GM12878 (cell line): ENCODE measurements at regions not wholly inside any gene's neighbourhood (a gene's known extent, or its start where the extent isn't known, plus 50 kb on each side); places are given as distances from the start of the nearest gene placed in this dataset.

ENCODE experiments used
- ATAC-seq: fragments of 200-7000 bp; cut with Tn5 transposase; 3 replicates; pipeline ENCODE4 v1.9.1; 2020; ENCODE audit warnings: mild to moderate bottlenecking, moderate library complexity
- BruUV-seq: library from RNA; stranded (reverse); fragments of 400-500 nt; replicated peaks from 2 replicates; lab custom pipeline; 2021; lab: Mats Ljungman, UMichigan
- CTCF ChIA-PET: fragments of 300-600 bp; sonication (Branson Sonifier 250); formaldehyde crosslinking; extraction: SDS; loops from one replicate; lab custom pipeline; 2021; ENCODE audit warnings: inconsistent platforms; lab: Yijun Ruan, JAX
- POLR2A ChIA-PET: fragments of 350-600 bp; formaldehyde crosslinking; extraction: SDS; loops from one replicate; lab custom pipeline; 2021; ENCODE audit warnings: inconsistent platforms; lab: Charles Lee
- RAD21 ChIA-PET: fragments of 300-600 bp; sonication (Branson Sonifier 250); formaldehyde crosslinking; loops from one replicate; lab custom pipeline; 2023; ENCODE audit warnings: antibody characterized with exemption; ENCODE audit not compliant: unreplicated experiment; lab: Charles Lee
- SMC1A ChIA-PET: fragments of 300-600 bp; sonication (Branson Sonifier 250); formaldehyde crosslinking; loops from one replicate; lab custom pipeline; 2023; ENCODE audit not compliant: unreplicated experiment, uncharacterized antibody; lab: Charles Lee
- DNase-seq: peaks from one replicate; pipeline ENCODE4 v3.0.0-alpha.2; 2011; ENCODE audit warnings: low read depth, low spot score
- FAIRE-seq: peaks from 3 replicates; lab custom pipeline; 2011; peaks lifted over from hg19 to GRCh38; lab: Jason Lieb, UNC
- H2AFZ ChIP-seq: 2 replicates; pipeline ENCODE4 v1.6.0; 2011; ENCODE audit warnings: low read depth, low read length, control low read depth; ENCODE audit not compliant: control insufficient read depth
- H3K27ac ChIP-seq: 2 replicates; pipeline ENCODE4 v1.5.1; 2011; ENCODE audit warnings: control low read depth; ENCODE audit not compliant: control insufficient read depth, insufficient read depth
- H3K27me3 ChIP-seq, 2 experiments: replicated peaks in 1 of 2; 2 replicates each; pipeline versions ENCODE4 v1.6.0 to v1.6.1; 2011; ENCODE audit warnings: low read length in 1 of 2; ENCODE audit not compliant: control insufficient read depth in 2 of 2, insufficient read depth in 2 of 2
- H3K36me3 ChIP-seq, 2 experiments: 2 replicates each; pipeline ENCODE4 v1.5.1; 2011; ENCODE audit warnings: low read length in 1 of 2; ENCODE audit not compliant: control insufficient read depth in 2 of 2, insufficient read depth in 2 of 2
- H3K4me1 ChIP-seq: 2 replicates; pipeline ENCODE4 v1.6.1; 2011; ENCODE audit warnings: mild to moderate bottlenecking, low read length, moderate library complexity, mixed read lengths; ENCODE audit not compliant: control insufficient read depth, insufficient read depth
- H3K4me2 ChIP-seq: 2 replicates; pipeline ENCODE4 v1.6.0; 2011; ENCODE audit warnings: control low read depth; ENCODE audit not compliant: control insufficient read depth, insufficient read depth
- H3K4me3 ChIP-seq: fragments of 200-600 bp; sonication (generic); 2 replicates; pipeline ENCODE4 v1.5.1; 2016
- H3K79me2 ChIP-seq: 2 replicates; pipeline ENCODE4 v1.6.0; 2011; ENCODE audit warnings: low read length; ENCODE audit not compliant: control insufficient read depth, insufficient read depth
- H3K9ac ChIP-seq: 2 replicates; pipeline ENCODE4 v1.8.0; 2011; ENCODE audit warnings: low read length, control low read depth, mixed read lengths; ENCODE audit not compliant: control insufficient read depth, insufficient read depth
- H3K9me3 ChIP-seq: replicated peaks from 3 replicates; pipeline ENCODE4 v1.5.1; 2011; ENCODE audit warnings: mild to moderate bottlenecking, low read length; ENCODE audit not compliant: control insufficient read depth, insufficient read depth
- H4K20me1 ChIP-seq: 2 replicates; pipeline ENCODE4 v1.6.0; 2011; ENCODE audit not compliant: control insufficient read depth, insufficient read depth
- BACH1 ChIP-seq: fragments of 450-650 bp; IDR thresholded peaks from 2 replicates; pipeline ENCODE4 v1.6.1; 2017; ENCODE audit warnings: mild to moderate bottlenecking, borderline replicate concordance
- CHD1 ChIP-seq: IDR thresholded peaks from 2 replicates; pipeline ENCODE4 v1.6.1; 2012; ENCODE audit warnings: low read depth, low read length, improper control_type of control experiment
- EGR1 ChIP-seq, 2 experiments: IDR thresholded peaks; 1 replicate in 1 of 2; 2 replicates in 1 of 2; pipeline ENCODE4 v1.6.1; 2011 to 2012; ENCODE audit warnings: low read depth in 2 of 2, low read length in 2 of 2, borderline replicate concordance in 1 of 2, mild to moderate bottlenecking in 1 of 2, moderate library complexity in 1 of 2
- FOXK2 ChIP-seq: fragments of 450-650 bp; IDR thresholded peaks from 2 replicates; pipeline ENCODE4 v1.6.1; 2017; ENCODE audit warnings: mild to moderate bottlenecking, moderate library complexity
- IKZF2 ChIP-seq, 2 experiments: fragments of 450-650 bp; IDR thresholded peaks; 2 replicates each; pipeline ENCODE4 v1.6.1; 2017; ENCODE audit warnings: mild to moderate bottlenecking in 2 of 2, moderate library complexity in 2 of 2
- LARP7 ChIP-seq: fragments of 450-650 bp; IDR thresholded peaks from 2 replicates; pipeline ENCODE4 v1.6.1; 2017; ENCODE audit warnings: mild to moderate bottlenecking
- MYB ChIP-seq: fragments of 150-350 bp; IDR thresholded peaks from 2 replicates; pipeline ENCODE4 v1.6.1; 2014; ENCODE audit warnings: mild to moderate bottlenecking, low read depth, low read length, borderline replicate concordance
- NFYB ChIP-seq: IDR thresholded peaks from 2 replicates; pipeline ENCODE4 v1.6.1; 2011; ENCODE audit warnings: low read depth, mild to moderate bottlenecking, low read length, improper control_type of control experiment, moderate library complexity; ENCODE audit not compliant: insufficient read depth
- RAD21 ChIP-seq: IDR thresholded peaks from 2 replicates; pipeline ENCODE4 v1.6.1; 2011; ENCODE audit warnings: mild to moderate bottlenecking, low read depth, low read length, moderate library complexity; ENCODE audit not compliant: insufficient read depth
- RUNX3 ChIP-seq: IDR thresholded peaks from 2 replicates; pipeline ENCODE4 v1.6.1; 2012; ENCODE audit warnings: low read length, inconsistent platforms
- STAT1 ChIP-seq: fragments of 450-650 bp; conservative IDR thresholded peaks from 2 replicates; pipeline ENCODE4 v1.6.1; 2014; ENCODE audit warnings: antibody characterized with exemption, mild to moderate bottlenecking
- STAT3 ChIP-seq: IDR thresholded peaks from 2 replicates; pipeline ENCODE4 v1.6.1; 2011; ENCODE audit warnings: low read depth, low read length, improper control_type of control experiment
- ZNF207 ChIP-seq: fragments of 450-650 bp; IDR thresholded peaks from 2 replicates; pipeline ENCODE4 v1.6.1; 2014; ENCODE audit warnings: antibody characterized with exemption, mild to moderate bottlenecking, borderline replicate concordance
- ZNF274 ChIP-seq: IDR thresholded peaks from one replicate; pipeline ENCODE4 v1.8.0; 2011; ENCODE audit not compliant: insufficient read length, insufficient read depth
- WGBS: methylation state at CpG from one replicate; pipeline ENCODE4 v1.1.6; 2016; ENCODE audit warnings: low lambda C conversion rate; ENCODE audit not compliant: insufficient replicate concordance, insufficient coverage; ENCODE audit errors: missing lambda C conversion rate; 5-methylcytosine and 5-hydroxymethylcytosine counted together
- in situ Hi-C: fragments of 300-500 bp; cut with MboI; formaldehyde crosslinking; loops from 9 replicates; pipeline ENCODE4 v1.14.3; 2018; ENCODE audit warnings: mixed read lengths
- intact Hi-C: fragments of 100-400 bp; cut with micrococcal nuclease; formaldehyde crosslinking; loops from one replicate; pipeline ENCODE4 v1.14.2; 2022; ENCODE audit not compliant: unreplicated experiment
- TF ChIP-seq, protein P1 (sequence below): IDR thresholded peaks from 2 replicates; pipeline ENCODE4 v1.6.1; 2012; ENCODE audit warnings: low read depth, low read length, improper control_type of control experiment
- TF ChIP-seq, protein P2 (sequence below): fragments of 450-650 bp; IDR thresholded peaks from 2 replicates; pipeline ENCODE4 v1.6.1; 2017; ENCODE audit warnings: antibody characterized with exemption, mild to moderate bottlenecking, moderate library complexity

DNA sequence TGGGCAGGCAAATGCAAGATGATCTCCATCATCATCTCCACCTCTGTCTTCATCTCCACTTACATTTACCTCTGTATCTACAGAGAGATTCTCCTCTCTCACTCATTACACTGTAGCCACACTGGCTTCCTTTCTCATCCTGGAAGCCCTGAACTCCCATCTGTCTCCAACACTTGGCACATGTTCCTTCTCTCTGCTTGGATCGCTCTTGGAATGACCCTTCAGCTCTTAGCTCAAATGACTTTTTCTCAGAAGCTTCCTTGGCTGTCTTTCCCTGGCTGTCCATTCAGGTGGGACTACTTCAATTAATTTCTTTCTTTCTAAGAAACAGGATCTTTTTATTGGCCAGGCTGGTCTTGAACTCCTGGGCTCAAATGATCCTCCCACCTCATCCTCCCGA lies 120.0 kb upstream of the KLF4 start:
- Histone ChIP-seq H3K4me3 (no peak overlapping the region), H3K79me2 (no peaks in the 10 kb centered on the region)
- in situ Hi-C loops: no loop called here
- ChIA-PET SMC1A (no interaction called here), RAD21 (no interaction called here), CTCF (no interaction called here)
- DNase-seq (no peak), ATAC-seq (no peak)
- WGBS: 9% methylated on average over 2 of the region's 2 CpGs
- TF ChIP-seq NFYB (no peak), IKZF2 (IDR thresholded peaks at IDR 0.05) (no peak), CHD1 (no peak), STAT1 (no peak), RAD21 (no peak), BACH1 (no peak), MYB (no peak), ZNF274 (no peak), LARP7 (no peak), EGR1 (IDR thresholded peaks at IDR 0.05; ENCODE audit: borderline replicate concordance in 1 of 2, low read depth in 2 of 2, low read length in 2 of 2) (no peak), ZNF207 (no peak), RUNX3 (no peak), FOXK2 (no peak), STAT3 (no peak)
- TF ChIP-seq, protein P1, sequence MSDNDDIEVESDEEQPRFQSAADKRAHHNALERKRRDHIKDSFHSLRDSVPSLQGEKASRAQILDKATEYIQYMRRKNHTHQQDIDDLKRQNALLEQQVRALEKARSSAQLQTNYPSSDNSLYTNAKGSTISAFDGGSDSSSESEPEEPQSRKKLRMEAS: no peak
- TF ChIP-seq, protein P2, sequence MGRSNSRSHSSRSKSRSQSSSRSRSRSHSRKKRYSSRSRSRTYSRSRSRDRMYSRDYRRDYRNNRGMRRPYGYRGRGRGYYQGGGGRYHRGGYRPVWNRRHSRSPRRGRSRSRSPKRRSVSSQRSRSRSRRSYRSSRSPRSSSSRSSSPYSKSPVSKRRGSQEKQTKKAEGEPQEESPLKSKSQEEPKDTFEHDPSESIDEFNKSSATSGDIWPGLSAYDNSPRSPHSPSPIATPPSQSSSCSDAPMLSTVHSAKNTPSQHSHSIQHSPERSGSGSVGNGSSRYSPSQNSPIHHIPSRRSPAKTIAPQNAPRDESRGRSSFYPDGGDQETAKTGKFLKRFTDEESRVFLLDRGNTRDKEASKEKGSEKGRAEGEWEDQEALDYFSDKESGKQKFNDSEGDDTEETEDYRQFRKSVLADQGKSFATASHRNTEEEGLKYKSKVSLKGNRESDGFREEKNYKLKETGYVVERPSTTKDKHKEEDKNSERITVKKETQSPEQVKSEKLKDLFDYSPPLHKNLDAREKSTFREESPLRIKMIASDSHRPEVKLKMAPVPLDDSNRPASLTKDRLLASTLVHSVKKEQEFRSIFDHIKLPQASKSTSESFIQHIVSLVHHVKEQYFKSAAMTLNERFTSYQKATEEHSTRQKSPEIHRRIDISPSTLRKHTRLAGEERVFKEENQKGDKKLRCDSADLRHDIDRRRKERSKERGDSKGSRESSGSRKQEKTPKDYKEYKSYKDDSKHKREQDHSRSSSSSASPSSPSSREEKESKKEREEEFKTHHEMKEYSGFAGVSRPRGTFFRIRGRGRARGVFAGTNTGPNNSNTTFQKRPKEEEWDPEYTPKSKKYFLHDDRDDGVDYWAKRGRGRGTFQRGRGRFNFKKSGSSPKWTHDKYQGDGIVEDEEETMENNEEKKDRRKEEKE: no peak
- TF ChIP-seq, all 136 proteins: peak for 0
- FAIRE-seq: no peak
- Histone ChIP-seq H3K27me3 (no peaks in the 10 kb centered on the region; a peak in 1 of 4 replicates), H3K27ac (no peak overlapping the region), H2AFZ (no peak overlapping the region), H3K36me3 (no peaks in the 10 kb centered on the region), H3K4me1 (no peaks in the 10 kb centered on the region), H3K9me3 (no peaks in the 10 kb centered on the region), H3K4me2 (no peak overlapping the region), H3K9ac (no peak overlapping the region), H4K20me1 (no peaks in the 10 kb centered on the region)
- POLR2A ChIA-PET: no interaction called here
- BruUV-seq: no TSS peak
- intact Hi-C loops: no loop called here
